Memory B cell (primary cell): ENCODE measurements at regions not wholly inside any gene's neighbourhood (a gene's known extent, or its start where the extent isn't known, plus 50 kb on each side); places are given as distances from the start of the nearest gene placed in this dataset.
A peak's percentile ranks its signal among the peaks of the same experiment; 100 is the strongest.

Source experiments
- ATAC-seq: fragments of 150-1000 bp; cut with Tn5 transposase; 2 replicates; pipeline ENCODE4 v1.10.0; 2021; ENCODE audit warnings: low read depth, mild to moderate bottlenecking, moderate library complexity
- DNase-seq, 2 donors: peaks; one replicate each; pipeline ENCODE4 v3.0.0; 2022; ENCODE audit warnings: low spot score in 2 of 2
- H3K27ac Mint-ChIP-seq: one replicate; pipeline ENCODE4 v1.8.0; 2022; ENCODE audit warnings: mild to moderate bottlenecking, moderate library complexity, mixed read lengths
- H3K27me3 Mint-ChIP-seq: one replicate; pipeline ENCODE4 v1.8.0; 2022; ENCODE audit warnings: mixed read lengths
- H3K36me3 Mint-ChIP-seq: one replicate; pipeline ENCODE4 v1.8.0; 2022; ENCODE audit warnings: mild to moderate bottlenecking, mixed read lengths
- H3K4me1 Mint-ChIP-seq: one replicate; pipeline ENCODE4 v1.8.0; 2022; ENCODE audit warnings: mixed read lengths
- H3K4me3 Mint-ChIP-seq: one replicate; pipeline ENCODE4 v1.8.0; 2022; ENCODE audit warnings: mild to moderate bottlenecking, moderate library complexity, mixed read lengths
- H3K9me3 Mint-ChIP-seq: one replicate; pipeline ENCODE4 v1.8.0; 2022; ENCODE audit warnings: mixed read lengths

DNA sequence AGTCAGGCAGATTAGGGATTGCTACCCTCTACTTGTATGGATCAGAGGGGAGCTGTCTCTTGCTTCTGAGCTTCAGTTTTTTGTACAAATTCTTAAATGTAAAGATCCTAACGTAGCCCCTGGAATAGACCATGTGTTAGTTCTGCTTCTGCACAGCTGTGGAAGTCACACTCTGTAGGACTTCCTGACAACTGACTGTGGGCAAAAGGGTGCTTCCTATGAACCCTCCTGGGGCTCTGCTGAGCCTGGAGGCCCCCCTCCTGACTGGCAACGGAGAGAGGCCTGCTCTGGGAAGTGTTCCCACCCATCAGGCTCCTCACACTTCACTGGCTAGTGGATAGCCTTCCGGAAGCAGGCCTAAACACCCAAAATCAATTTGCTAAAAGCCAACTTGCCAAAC, 131.0 kb downstream of the RPLP1 start:
- Mint-ChIP-seq H3K4me3 (peak overlapping the region; percentile 51), H3K27ac (no peak overlapping the region), H3K27me3 (peaks cover 8% of the 10 kb centered on the region), H3K4me1 (peaks cover 17% of the 10 kb centered on the region), H3K36me3 (no peaks in the 10 kb centered on the region), H3K9me3 (no peaks in the 10 kb centered on the region)
- ATAC-seq (peak; percentile 98), DNase-seq (peak in 1 of 2 donors; percentile 11)

DNA sequence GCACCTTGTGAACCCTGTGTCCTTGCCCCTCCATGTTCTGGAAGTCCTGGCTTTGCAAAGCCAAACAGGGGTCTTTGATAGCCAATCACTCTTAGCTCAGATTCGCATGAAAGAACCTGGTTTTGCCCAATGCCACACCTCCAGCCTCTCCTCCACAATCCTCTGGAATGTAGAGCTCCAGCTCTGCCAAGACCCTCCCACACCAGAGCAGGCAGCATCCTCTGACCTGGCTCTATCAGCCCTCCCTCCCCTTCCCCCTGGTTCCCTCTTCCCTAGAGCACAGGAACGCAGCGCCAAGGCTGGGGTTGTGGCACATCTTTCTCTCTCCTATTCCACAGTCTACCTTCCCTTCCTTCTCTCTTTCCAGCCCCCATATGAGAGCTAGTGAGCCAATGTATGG, 133.3 kb downstream of the RPLP1 start:
- Mint-ChIP-seq H3K27me3 (peaks cover 8% of the 10 kb centered on the region), H3K27ac (no peak overlapping the region), H3K36me3 (no peaks in the 10 kb centered on the region), H3K4me3 (no peak overlapping the region), H3K4me1 (peaks cover 14% of the 10 kb centered on the region), H3K9me3 (no peaks in the 10 kb centered on the region)
- ATAC-seq (no peak), DNase-seq (no peak)

DNA sequence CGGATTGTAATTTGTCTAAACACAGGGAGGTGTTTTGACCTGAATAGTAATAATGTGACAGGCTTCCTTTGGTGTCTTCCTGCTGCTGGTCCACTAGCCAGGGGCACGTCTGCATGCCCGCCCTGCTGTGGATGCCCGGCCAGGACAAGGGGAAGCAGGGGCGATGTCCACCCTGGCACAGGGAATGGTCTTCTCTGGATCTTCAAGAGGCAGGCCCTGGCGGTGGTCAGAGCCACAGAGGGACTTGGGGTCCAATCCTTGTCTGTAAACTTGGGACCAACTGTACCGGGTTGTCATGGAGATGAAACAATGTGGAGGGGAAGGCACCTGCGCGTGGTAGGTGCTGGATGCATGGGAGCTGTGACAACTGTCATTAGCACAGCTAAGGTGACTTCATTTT, 134.1 kb downstream of the RPLP1 start:
- no peak overlapping the region for H3K4me3 Mint-ChIP-seq
- H3K9me3 Mint-ChIP-seq, result no peaks in the 10 kb centered on the region
- ATAC-seq, result no peak
- no peak for DNase-seq
- peaks cover 6% of the 10 kb centered on the region for H3K27me3 Mint-ChIP-seq
- H3K36me3 Mint-ChIP-seq, result no peaks in the 10 kb centered on the region
- H3K4me1 Mint-ChIP-seq, result peaks cover 12% of the 10 kb centered on the region
- no peak overlapping the region for H3K27ac Mint-ChIP-seq

DNA sequence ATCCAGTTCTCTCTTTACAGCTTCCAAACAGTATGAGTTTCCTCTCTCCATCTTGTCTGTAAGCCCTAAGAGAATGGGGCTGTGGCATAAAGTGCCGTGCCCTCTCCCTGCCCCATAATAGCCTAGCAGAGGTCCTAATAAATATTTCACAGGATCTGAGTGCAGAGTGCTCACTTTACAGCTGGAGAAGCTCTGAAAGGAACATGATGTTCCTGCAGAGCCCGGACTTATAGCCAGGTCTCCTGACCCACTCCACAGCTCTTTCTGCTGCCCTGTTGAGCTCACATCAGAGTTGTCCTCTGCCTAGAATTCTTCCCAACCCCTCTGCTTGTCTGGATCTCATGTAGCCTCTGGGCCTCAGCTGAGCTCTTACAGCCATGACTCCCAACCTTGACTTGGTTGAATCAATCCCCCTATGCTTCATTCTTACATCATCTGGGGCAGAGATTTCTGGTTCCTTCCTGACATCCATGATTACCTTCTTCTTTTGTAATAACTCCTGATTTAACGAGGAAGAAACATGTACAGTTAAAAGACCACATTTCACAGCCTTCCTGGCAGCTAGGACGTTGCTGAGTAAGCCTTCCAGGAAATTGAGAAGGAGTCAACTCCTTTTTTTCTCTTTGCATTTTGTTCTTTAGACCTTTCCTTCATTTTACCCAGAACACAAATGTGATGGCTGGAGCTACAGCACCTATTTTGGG, 135.3 kb downstream of the RPLP1 start:
- Mint-ChIP-seq H3K27ac (no peak overlapping the region), H3K36me3 (no peaks in the 10 kb centered on the region), H3K4me1 (peaks cover 12% of the 10 kb centered on the region), H3K9me3 (no peaks in the 10 kb centered on the region), H3K4me3 (no peak overlapping the region), H3K27me3 (peaks cover 6% of the 10 kb centered on the region)
- DNase-seq, result no peak
- no peak for ATAC-seq

DNA sequence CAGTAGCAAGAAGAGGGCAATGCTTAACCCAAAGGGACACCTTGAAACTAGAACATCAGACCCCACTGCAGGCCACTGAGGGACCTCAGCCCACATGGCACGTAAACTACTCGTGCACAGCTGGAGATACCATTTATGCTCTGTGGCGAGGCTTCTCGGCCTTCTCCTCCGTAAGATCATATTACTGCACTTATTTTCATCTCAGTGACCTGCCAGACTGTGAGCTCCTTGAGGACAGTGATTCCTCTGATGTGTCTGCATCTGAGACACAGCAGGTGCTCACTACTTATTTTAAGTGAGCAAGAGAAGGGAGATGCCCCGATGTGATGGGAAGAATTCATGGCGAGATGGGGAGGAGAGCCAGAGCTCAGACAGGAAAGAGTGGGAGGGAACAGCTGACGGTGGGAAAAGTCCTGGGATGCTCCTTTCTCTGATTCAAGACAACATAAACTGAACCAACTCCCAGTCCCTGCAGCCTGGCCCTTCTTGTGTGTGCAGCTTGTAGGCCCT, 137.6 kb downstream of the RPLP1 start:
- Mint-ChIP-seq H3K4me1 (peaks cover 5% of the 10 kb centered on the region), H3K27ac (no peak overlapping the region), H3K4me3 (no peak overlapping the region), H3K36me3 (no peaks in the 10 kb centered on the region), H3K27me3 (peaks cover 14% of the 10 kb centered on the region), H3K9me3 (no peaks in the 10 kb centered on the region)
- no peak for DNase-seq
- ATAC-seq, result no peak

DNA sequence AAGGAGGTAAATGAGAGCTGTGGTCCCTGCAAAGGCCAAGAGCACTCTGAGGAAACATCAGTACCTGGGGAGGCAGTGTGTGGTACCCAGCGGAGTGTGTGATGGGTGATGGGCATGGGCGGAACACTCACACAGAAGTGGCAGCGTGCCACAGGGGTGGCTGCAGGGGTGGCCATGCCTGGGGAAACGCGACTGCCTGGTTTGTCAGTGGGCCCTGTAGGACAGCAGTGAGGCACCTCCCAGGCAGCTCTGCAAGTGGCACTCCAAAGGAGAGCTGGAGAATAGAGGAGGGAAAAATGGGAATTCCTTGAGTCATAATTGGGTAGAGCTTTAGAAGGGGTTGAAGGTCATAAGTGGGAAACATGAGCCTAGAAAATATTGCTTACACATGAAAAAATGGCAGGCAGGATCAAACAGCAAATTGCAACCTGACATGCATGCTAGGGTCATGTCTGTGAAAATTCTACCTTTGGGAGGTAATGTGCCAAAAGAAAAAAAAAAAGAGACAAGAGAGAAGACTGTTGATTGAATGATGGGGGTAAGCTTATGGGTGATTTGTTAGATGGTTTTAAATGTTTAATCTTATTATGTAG, 138.4 kb downstream of the RPLP1 start:
- Mint-ChIP-seq H3K4me3 (no peak overlapping the region), H3K4me1 (peaks cover 5% of the 10 kb centered on the region), H3K27me3 (peaks cover 17% of the 10 kb centered on the region), H3K27ac (no peak overlapping the region), H3K36me3 (no peaks in the 10 kb centered on the region), H3K9me3 (no peaks in the 10 kb centered on the region)
- DNase-seq (no peak), ATAC-seq (no peak)

DNA sequence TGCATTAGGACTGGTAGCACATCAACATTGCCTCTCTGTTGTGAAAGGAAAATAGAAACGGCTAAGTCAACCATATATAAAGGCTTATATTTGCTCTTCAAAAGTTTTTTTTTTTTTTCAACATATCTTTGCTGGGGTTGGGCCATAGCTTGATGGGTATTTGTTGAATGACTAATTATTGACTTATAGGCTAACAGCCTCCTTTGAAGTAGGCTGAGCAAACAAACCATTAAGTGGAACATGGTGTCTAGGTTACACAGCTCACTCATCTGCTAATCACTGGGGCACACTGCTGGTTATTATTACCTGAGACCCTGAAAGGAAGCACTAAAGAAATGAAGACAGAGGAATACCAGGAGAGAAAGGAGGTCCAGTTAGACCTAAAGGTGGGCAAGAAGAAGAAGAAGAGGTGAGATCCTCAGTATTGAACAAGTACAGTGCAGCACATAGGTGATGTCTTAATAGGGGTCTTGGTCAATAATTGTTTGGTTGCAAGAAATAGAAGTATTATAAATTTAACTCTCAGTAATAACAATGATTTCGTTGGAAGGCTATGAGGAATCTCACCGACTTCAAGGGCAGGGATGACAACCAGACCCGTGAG, 139.4 kb downstream of the RPLP1 start:
- no peak overlapping the region for H3K27ac Mint-ChIP-seq
- no peak for ATAC-seq
- no peaks in the 10 kb centered on the region for H3K9me3 Mint-ChIP-seq
- H3K4me3 Mint-ChIP-seq, result no peak overlapping the region
- no peak for DNase-seq
- H3K27me3 Mint-ChIP-seq, result peaks cover 19% of the 10 kb centered on the region
- no peaks in the 10 kb centered on the region for H3K36me3 Mint-ChIP-seq
- peaks cover 5% of the 10 kb centered on the region for H3K4me1 Mint-ChIP-seq

DNA sequence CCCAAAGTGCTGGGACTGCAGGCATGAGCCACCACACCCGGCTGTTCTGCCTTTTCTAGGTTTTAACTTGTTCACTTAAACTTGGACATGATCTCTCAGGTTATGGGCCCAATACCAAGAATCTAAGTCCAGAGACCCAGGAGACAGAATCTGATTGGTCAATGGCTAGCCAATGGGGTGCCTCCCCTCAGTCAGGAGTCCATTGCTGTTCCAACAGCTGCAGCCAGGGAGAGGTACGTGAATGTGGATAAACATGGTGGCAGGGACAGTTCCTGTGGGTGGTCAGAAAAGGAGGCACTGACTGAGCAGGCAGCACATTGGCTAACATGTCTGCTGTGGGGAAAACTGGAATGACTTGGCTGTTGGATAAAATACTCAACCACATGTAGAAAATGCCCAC, 140.3 kb downstream of the RPLP1 start:
- Mint-ChIP-seq H3K36me3 (peaks cover 2% of the 10 kb centered on the region), H3K4me1 (peaks cover 5% of the 10 kb centered on the region), H3K4me3 (no peak overlapping the region), H3K27ac (no peak overlapping the region), H3K9me3 (no peaks in the 10 kb centered on the region), H3K27me3 (peaks cover 22% of the 10 kb centered on the region)
- DNase-seq, result no peak
- no peak for ATAC-seq

DNA sequence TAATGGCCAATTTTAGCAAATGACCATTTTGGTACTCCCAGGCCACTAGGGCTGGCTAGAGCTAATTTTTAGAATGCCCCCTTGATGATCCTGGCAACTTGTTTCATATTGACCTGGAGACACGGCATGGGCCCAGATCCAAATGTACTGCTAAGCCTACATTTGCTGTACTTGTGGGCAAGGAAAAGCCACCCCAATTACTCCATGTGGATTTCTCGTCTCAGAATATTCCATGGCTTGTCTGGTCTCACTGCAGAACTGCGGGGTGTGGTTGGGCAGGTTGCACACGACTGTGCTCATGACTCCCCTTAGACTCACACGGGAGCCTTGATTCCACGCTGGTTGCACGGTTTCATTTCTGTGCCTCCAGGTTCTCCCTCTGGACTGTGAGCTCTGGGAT, 140.9 kb downstream of the RPLP1 start:
- no peak for DNase-seq
- Mint-ChIP-seq H3K27me3 (peaks cover 23% of the 10 kb centered on the region), H3K4me3 (no peak overlapping the region), H3K27ac (no peak overlapping the region), H3K4me1 (peaks cover 5% of the 10 kb centered on the region), H3K9me3 (no peaks in the 10 kb centered on the region), H3K36me3 (peaks cover 2% of the 10 kb centered on the region)
- no peak for ATAC-seq

DNA sequence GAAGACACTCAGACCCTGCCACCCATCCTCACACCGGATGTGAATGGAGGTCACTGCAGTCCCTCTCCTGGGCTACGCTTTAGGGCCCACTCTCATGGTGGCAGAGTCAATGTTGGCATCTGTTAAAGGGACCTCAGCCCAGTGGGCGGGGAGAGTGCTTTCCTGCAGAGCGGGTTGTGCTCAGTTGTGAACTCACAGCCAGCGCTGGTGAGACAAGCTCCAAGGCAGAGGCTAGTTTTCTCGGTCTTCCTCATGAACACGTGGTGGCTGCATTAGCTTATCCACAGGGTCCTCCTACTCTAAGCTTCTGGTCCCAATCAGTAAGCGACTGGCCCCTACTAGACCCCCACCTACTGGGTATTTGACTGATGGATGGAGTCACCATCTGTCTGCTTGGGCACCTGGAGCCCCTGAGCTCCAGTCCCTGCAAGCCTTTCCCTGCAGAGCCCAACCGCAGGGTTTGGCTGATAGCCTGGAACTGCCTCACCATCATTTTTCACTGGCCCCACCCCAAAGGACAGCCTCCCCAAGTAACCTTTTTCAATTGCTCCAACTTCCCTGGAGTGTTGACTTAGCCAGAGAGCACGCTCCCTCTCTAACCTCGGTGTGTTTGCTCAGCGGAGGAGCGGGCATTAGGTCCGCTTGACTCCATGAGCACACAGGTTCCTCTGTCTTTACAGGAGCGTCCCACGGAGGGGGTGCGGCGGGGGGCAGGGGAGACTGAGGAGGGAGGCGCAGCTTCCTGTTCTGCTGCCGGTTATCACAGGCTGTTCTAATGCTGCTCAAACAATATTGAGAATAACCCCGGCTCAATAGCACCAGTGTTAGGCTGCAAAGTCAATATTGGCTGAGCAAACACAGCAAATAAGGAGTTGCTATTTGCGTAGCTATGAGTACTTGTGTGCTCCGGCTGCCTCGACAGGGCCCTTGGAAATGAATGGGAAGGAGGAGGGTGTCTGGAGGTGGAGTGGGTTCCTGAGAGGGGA, 141.7 kb downstream of the RPLP1 start:
- DNase-seq (no peak), ATAC-seq (no peak)
- H3K4me1 Mint-ChIP-seq, result peaks cover 5% of the 10 kb centered on the region
- no peak overlapping the region for H3K27ac Mint-ChIP-seq
- H3K27me3 Mint-ChIP-seq, result peaks cover 28% of the 10 kb centered on the region
- H3K36me3 Mint-ChIP-seq, result peaks cover 2% of the 10 kb centered on the region
- H3K4me3 Mint-ChIP-seq, result no peak overlapping the region
- no peaks in the 10 kb centered on the region for H3K9me3 Mint-ChIP-seq

DNA sequence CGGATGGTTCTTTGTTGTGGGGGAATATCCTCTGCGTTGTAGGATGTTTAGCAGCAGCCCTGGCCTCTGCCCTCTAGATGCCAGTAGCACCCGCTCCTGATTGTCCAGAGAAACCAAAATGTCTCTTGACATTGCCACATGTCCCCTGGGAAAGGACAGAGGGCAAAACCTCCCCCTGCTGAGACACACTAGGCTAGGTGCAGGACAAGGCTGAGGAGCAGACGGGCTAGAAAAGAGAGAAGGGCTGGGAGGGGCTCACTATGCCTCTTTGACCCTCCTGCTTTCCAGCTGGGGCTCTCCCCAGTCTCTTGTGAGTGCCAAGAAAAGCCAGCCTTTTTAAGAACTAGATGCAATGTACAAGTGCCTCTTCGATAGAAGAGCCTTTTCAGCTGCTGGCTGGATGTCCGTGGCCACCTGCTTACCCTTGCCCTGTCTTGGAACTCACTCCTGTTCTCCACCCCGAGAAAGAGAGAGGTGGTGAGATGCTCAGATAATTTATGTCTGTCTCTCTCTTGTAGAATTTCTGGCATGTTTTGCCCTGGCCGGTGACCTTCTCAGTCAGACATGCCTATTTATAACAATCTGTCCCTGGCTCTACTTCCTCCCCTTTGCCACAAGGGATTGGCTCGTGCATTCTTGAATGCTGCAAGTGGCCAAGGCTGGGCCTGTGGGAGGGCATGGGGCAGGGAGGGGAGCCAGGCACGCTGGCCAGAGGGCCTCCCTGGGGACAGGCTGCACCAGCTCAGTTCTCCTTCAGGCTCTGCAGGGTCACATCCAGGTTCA, 142.6 kb downstream of the RPLP1 start:
- H3K36me3 Mint-ChIP-seq, result peaks cover 2% of the 10 kb centered on the region
- H3K27ac Mint-ChIP-seq, result no peak overlapping the region
- H3K9me3 Mint-ChIP-seq, result no peaks in the 10 kb centered on the region
- H3K4me3 Mint-ChIP-seq, result no peak overlapping the region
- peaks cover 5% of the 10 kb centered on the region for H3K4me1 Mint-ChIP-seq
- no peak for DNase-seq
- no peak for ATAC-seq
- H3K27me3 Mint-ChIP-seq, result peaks cover 31% of the 10 kb centered on the region

DNA sequence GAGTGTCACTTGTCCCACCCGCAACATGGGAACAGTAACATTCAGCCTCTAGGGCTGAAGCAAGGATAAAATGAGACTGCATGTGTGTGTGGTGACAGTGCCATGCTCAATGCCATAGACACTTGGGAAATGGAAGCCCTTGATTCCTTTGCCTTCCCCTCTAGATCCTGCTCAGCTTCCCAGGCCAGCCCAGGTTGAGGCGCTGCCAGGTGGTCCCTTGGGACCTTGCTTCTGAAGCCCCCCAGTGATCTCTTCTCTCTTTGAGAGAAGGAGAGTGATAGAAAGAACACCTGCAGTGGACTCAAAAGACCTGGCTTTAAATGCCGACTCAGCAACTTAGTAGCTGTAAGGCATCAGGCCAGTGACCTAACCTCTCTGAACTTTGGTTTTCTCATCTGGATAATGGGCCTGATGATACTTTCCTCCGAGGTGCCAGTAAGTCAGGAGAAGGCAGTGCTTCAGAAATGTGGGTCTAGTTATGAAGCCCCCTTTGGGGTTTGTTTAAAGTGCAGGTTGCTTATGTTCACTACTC, 144.5 kb downstream of the RPLP1 start:
- DNase-seq (no peak), ATAC-seq (no peak)
- no peak overlapping the region for H3K4me3 Mint-ChIP-seq
- H3K9me3 Mint-ChIP-seq, result no peaks in the 10 kb centered on the region
- peaks cover 5% of the 10 kb centered on the region for H3K4me1 Mint-ChIP-seq
- H3K27me3 Mint-ChIP-seq, result peaks cover 28% of the 10 kb centered on the region
- H3K27ac Mint-ChIP-seq, result no peak overlapping the region
- peaks cover 2% of the 10 kb centered on the region for H3K36me3 Mint-ChIP-seq

DNA sequence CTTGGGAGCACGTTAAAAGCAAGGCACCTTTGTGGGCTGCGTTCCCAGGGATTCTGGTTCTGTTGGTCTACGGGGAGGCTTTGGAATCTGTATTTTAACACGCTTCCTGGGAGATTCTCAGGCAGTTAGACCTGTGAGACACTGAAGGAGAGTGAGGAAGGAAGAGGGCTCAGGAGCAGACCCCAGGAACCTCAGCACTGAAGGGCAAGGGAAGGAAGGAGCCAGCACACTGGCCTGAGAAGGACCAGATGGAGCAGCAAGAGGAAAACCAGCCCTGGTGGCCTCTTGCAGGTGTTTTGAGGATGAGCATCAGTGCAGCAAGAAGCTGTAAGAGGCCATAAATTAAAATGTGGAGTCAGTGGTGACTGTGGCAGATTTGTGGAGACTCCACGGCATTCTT, 146.7 kb downstream of the RPLP1 start:
- H3K9me3 Mint-ChIP-seq, result no peaks in the 10 kb centered on the region
- H3K27me3 Mint-ChIP-seq, result peaks cover 34% of the 10 kb centered on the region
- H3K36me3 Mint-ChIP-seq, result peaks cover 2% of the 10 kb centered on the region
- peaks cover 5% of the 10 kb centered on the region for H3K4me1 Mint-ChIP-seq
- DNase-seq, result no peak
- ATAC-seq, result no peak
- H3K4me3 Mint-ChIP-seq, result no peak overlapping the region
- no peak overlapping the region for H3K27ac Mint-ChIP-seq
